ENCODE measurements at regions not wholly inside any gene's neighbourhood (a gene's known extent, or its start where the extent isn't known, plus 50 kb on each side); places are given as distances from the start of the nearest gene placed in this dataset.

- Histone ChIP-seq H3K4me3 (ENCODE audit: low read depth in 1 of 3, low read length in 3 of 3) (no peak overlapping the region), H3K27ac (ENCODE audit: low read depth in 1 of 2, low read length in 2 of 2) (no peak overlapping the region), H3K27me3 (ENCODE audit: control insufficient read depth in 4 of 4, insufficient read depth in 4 of 4, low read length in 3 of 4) (no peaks in the 10 kb centered on the region), H3K9me3 (ENCODE audit: control insufficient read depth in 4 of 4, low read length in 3 of 4) (no peaks in the 10 kb centered on the region), H3K36me3 (ENCODE audit: control insufficient read depth in 4 of 4, insufficient read depth in 3 of 4, low read depth in 1 of 4, low read length in 3 of 4) (no peaks in the 10 kb centered on the region), H3K9ac (ENCODE audit: low read depth in 1 of 2, low read length in 2 of 2) (no peak overlapping the region), H3K4me1 (ENCODE audit: control insufficient read depth in 4 of 4, insufficient read depth in 4 of 4, low read length in 3 of 4) (no peaks in the 10 kb centered on the region)
- DNase-seq (ENCODE audit: low spot score) = no peak
- no peak for TF ChIP-seq NR2F2 (IDR thresholded peaks at IDR 0.05)
- TF ChIP-seq RAD21 (IDR thresholded peaks at IDR 0.05) = no peak
- TF ChIP-seq HNF4G (IDR thresholded peaks at IDR 0.05) = no peak
- TF ChIP-seq FOXA2 (IDR thresholded peaks at IDR 0.05) = no peak
- TF ChIP-seq FOXA1 (IDR thresholded peaks at IDR 0.05) = no peak
- TF ChIP-seq JUND (IDR thresholded peaks at IDR 0.05) = no peak
- TF ChIP-seq MAX (IDR thresholded peaks at IDR 0.05) = no peak
- TF ChIP-seq SP1 (IDR thresholded peaks at IDR 0.05) = no peak
- no peak for TF ChIP-seq ZBTB33 (IDR thresholded peaks at IDR 0.05)
- no peak for TF ChIP-seq HNF4A (conservative IDR thresholded peaks at IDR 0.05)
- no peak for TF ChIP-seq CTCF (IDR thresholded peaks at IDR 0.05; ENCODE audit: low read depth, low read length, missing input control)
- TF ChIP-seq ATF3 (IDR thresholded peaks at IDR 0.05) = no peak
- 54% methylated on average over 3 of the region's 3 CpGs for WGBS
These were observed 63.3 kb downstream of the RPLP1 start for GRCh38 chr15:69515926-69516325.

GRCh38 chr15:69517052-69517451 is 64.4 kb downstream of the RPLP1 start:
- Histone ChIP-seq H3K4me1 (ENCODE audit: control insufficient read depth in 4 of 4, insufficient read depth in 4 of 4, low read length in 3 of 4) (no peaks in the 10 kb centered on the region), H3K9me3 (ENCODE audit: control insufficient read depth in 4 of 4, low read length in 3 of 4) (no peaks in the 10 kb centered on the region), H3K36me3 (ENCODE audit: control insufficient read depth in 4 of 4, insufficient read depth in 3 of 4, low read depth in 1 of 4, low read length in 3 of 4) (no peaks in the 10 kb centered on the region), H3K27ac (ENCODE audit: low read depth in 1 of 2, low read length in 2 of 2) (no peak overlapping the region), H3K4me3 (ENCODE audit: low read depth in 1 of 3, low read length in 3 of 3) (no peak overlapping the region), H3K27me3 (ENCODE audit: control insufficient read depth in 4 of 4, insufficient read depth in 4 of 4, low read length in 3 of 4) (no peaks in the 10 kb centered on the region), H3K9ac (ENCODE audit: low read depth in 1 of 2, low read length in 2 of 2) (no peak overlapping the region)
- TF ChIP-seq FOXA2 (IDR thresholded peaks at IDR 0.05) (no peak), MAX (IDR thresholded peaks at IDR 0.05) (no peak), ATF3 (IDR thresholded peaks at IDR 0.05) (no peak), RXRA (IDR thresholded peaks at IDR 0.05) (no peak), HNF4A (conservative IDR thresholded peaks at IDR 0.05) (no peak)
- DNase-seq (ENCODE audit: low spot score) = no peak
- 82% methylated on average over 2 of the region's 2 CpGs for WGBS

- no peak for DNase-seq (ENCODE audit: low spot score)
- WGBS = 91% methylated on average over 2 of the region's 2 CpGs
- Histone ChIP-seq H3K36me3 (ENCODE audit: control insufficient read depth in 4 of 4, insufficient read depth in 3 of 4, low read depth in 1 of 4, low read length in 3 of 4) (no peaks in the 10 kb centered on the region), H3K4me1 (ENCODE audit: control insufficient read depth in 4 of 4, insufficient read depth in 4 of 4, low read length in 3 of 4) (peaks cover 0 to 5% (median 2%) of the 10 kb centered on the region in 4 donors), H3K27me3 (ENCODE audit: control insufficient read depth in 4 of 4, insufficient read depth in 4 of 4, low read length in 3 of 4) (no peaks in the 10 kb centered on the region), H3K9ac (ENCODE audit: low read depth in 1 of 2, low read length in 2 of 2) (no peak overlapping the region), H3K4me3 (ENCODE audit: low read depth in 1 of 3, low read length in 3 of 3) (no peak overlapping the region), H3K9me3 (ENCODE audit: control insufficient read depth in 4 of 4, low read length in 3 of 4) (no peaks in the 10 kb centered on the region), H3K27ac (ENCODE audit: low read depth in 1 of 2, low read length in 2 of 2) (no peak overlapping the region)
- TF ChIP-seq SP1 (IDR thresholded peaks at IDR 0.05) (no peak), NR2F2 (IDR thresholded peaks at IDR 0.05) (no peak), ZBTB33 (IDR thresholded peaks at IDR 0.05) (no peak), FOXA1 (IDR thresholded peaks at IDR 0.05) (no peak), HNF4G (IDR thresholded peaks at IDR 0.05) (no peak), RAD21 (IDR thresholded peaks at IDR 0.05) (no peak), FOXA2 (IDR thresholded peaks at IDR 0.05) (no peak), HNF4A (conservative IDR thresholded peaks at IDR 0.05) (no peak), GABPA (IDR thresholded peaks at IDR 0.05 in 1 of 2, conservative IDR thresholded peaks at IDR 0.05 in 1 of 2) (no peak), YY1 (IDR thresholded peaks at IDR 0.05) (no peak), TAF1 (conservative IDR thresholded peaks at IDR 0.05) (no peak), RXRA (IDR thresholded peaks at IDR 0.05) (no peak), MAX (IDR thresholded peaks at IDR 0.05) (no peak), EGR1 (IDR thresholded peaks at IDR 0.05; ENCODE audit: low read depth in 2 of 2) (no peak), JUND (IDR thresholded peaks at IDR 0.05) (no peak)
These were observed 66.2 kb downstream of the RPLP1 start for GRCh38 chr15:69518806-69519205.

Measured in liver (tissue), 8 donors.